H1 (cell line): ENCODE measurements at regions not wholly inside any gene's neighbourhood (a gene's known extent, or its start where the extent isn't known, plus 50 kb on each side); places are given as distances from the start of the nearest gene placed in this dataset.

Source experiments
- JUN ChIP-seq: IDR thresholded peaks from 2 replicates; pipeline ENCODE4 v1.6.1; 2011; ENCODE audit warnings: low read depth, mild to moderate bottlenecking, improper control_type of control experiment, low read length
- MAFK ChIP-seq: IDR thresholded peaks from 2 replicates; pipeline ENCODE4 v1.6.1; 2012; ENCODE audit warnings: low read depth, mild to moderate bottlenecking, improper control_type of control experiment, low read length

- TF ChIP-seq MAFK = no peak
- TF ChIP-seq JUN = no peak
- TF ChIP-seq, all 59 proteins: peak for 0
These were observed 136.4 kb upstream of the QRFPR start (continued) for GRCh38 chr4:121517241-121517640.
